OCI-LY7 (cell line): ENCODE measurements at regions not wholly inside any gene's neighbourhood (a gene's known extent, or its start where the extent isn't known, plus 50 kb on each side); places are given as distances from the start of the nearest gene placed in this dataset.

Experiments
- EZH2phosphoT487 ChIP-seq: fragments of 200-600 bp; sonication (generic); IDR thresholded peaks from 2 replicates; pipeline ENCODE4 v1.6.1; 2018; ENCODE audit warnings: low read depth, borderline replicate concordance, mild to moderate bottlenecking, mixed run types, antibody characterized with exemption, low read length, moderate library complexity, mixed read lengths
- TF ChIP-seq, protein P1 (sequence below): fragments of 200-600 bp; sonication (generic); conservative IDR thresholded peaks from 2 replicates; pipeline ENCODE4 v1.5.1; 2014; ENCODE audit warnings: mild to moderate bottlenecking, antibody characterized with exemption, low read length, moderate library complexity, mixed read lengths

- TF ChIP-seq, protein P1, sequence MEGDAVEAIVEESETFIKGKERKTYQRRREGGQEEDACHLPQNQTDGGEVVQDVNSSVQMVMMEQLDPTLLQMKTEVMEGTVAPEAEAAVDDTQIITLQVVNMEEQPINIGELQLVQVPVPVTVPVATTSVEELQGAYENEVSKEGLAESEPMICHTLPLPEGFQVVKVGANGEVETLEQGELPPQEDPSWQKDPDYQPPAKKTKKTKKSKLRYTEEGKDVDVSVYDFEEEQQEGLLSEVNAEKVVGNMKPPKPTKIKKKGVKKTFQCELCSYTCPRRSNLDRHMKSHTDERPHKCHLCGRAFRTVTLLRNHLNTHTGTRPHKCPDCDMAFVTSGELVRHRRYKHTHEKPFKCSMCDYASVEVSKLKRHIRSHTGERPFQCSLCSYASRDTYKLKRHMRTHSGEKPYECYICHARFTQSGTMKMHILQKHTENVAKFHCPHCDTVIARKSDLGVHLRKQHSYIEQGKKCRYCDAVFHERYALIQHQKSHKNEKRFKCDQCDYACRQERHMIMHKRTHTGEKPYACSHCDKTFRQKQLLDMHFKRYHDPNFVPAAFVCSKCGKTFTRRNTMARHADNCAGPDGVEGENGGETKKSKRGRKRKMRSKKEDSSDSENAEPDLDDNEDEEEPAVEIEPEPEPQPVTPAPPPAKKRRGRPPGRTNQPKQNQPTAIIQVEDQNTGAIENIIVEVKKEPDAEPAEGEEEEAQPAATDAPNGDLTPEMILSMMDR: no peak
- no peak for TF ChIP-seq EZH2phosphoT487
Measured at GRCh38 chr15:81959196-81959595, 86.6 kb downstream of the MEX3B start.
